K562 (cell line): ENCODE measurements at regions not wholly inside any gene's neighbourhood (a gene's known extent, or its start where the extent isn't known, plus 50 kb on each side); places are given as distances from the start of the nearest gene placed in this dataset.

Experiments
- ATAC-seq: fragments of 200-7000 bp; cut with Tn5 transposase; 3 replicates; pipeline ENCODE4 v1.9.1; 2020; ENCODE audit warnings: moderate library complexity
- BruUV-seq: library from RNA; stranded (reverse); fragments of 400-500 nt; replicated peaks from 2 replicates; lab custom pipeline; 2021; lab: Mats Ljungman, UMichigan
- CTCF ChIA-PET: fragments of 300-600 bp; formaldehyde crosslinking; extraction: SDS; loops from one replicate; lab custom pipeline; 2021; ENCODE audit warnings: low intra/inter-chr PET ratio; lab: Yijun Ruan, JAX
- POLR2A ChIA-PET: fragments of 300-600, 350-650 bp; sonication (Branson Sonifier 250); formaldehyde crosslinking; extraction: SDS; loops from one replicate; lab custom pipeline; 2021; ENCODE audit warnings: antibody characterized with exemption, inconsistent platforms; lab: Yijun Ruan, JAX
- DNase-seq, 4 experiments: peaks; one replicate each; pipeline versions ENCODE4 v3.0.0 to v3.0.0-alpha.2; 2011 to 2018; ENCODE audit warnings: low spot score in 3 of 4, mixed read lengths in 3 of 4; ENCODE audit errors: extremely low read depth in 1 of 4
- FAIRE-seq: peaks from 2 replicates; lab custom pipeline; 2011; peaks lifted over from hg19 to GRCh38; lab: Jason Lieb, UNC
- H2AFZ ChIP-seq: 2 replicates; pipeline ENCODE4 v1.6.0; 2011; ENCODE audit warnings: low read depth, low read length, control low read depth, inconsistent platforms
- H3K27ac ChIP-seq: fragments of 200-600 bp; 3 replicates; pipeline ENCODE4 v1.8.0; 2011; ENCODE audit warnings: low read depth, mild to moderate bottlenecking, control low read depth, inconsistent platforms, low read length, moderate library complexity, mixed read lengths; ENCODE audit errors: extremely low read depth
- H3K27me3 ChIP-seq, 2 experiments: fragments of 300-600 bp in 1 of 2; 2 replicates in 1 of 2; 3 replicates in 1 of 2; pipeline versions ENCODE4 v1.6.0 to v1.8.0; 2011; ENCODE audit warnings: inconsistent platforms in 2 of 2, low read length in 2 of 2, mild to moderate bottlenecking in 1 of 2, mixed read lengths in 1 of 2, moderate library complexity in 1 of 2; ENCODE audit not compliant: control insufficient read depth in 2 of 2, insufficient read depth in 2 of 2
- H3K36me3 ChIP-seq: fragments of 300-600 bp; 3 replicates; pipeline ENCODE4 v1.8.0; 2011; ENCODE audit warnings: mild to moderate bottlenecking, low read length, inconsistent platforms; ENCODE audit not compliant: control insufficient read depth, insufficient read depth
- H3K4me1 ChIP-seq, 2 experiments: fragments of 200-600 bp in 1 of 2; replicated peaks in 1 of 2; 2 replicates in 1 of 2; 3 replicates in 1 of 2; pipeline versions ENCODE4 v1.5.1 to v1.8.0; 2011; ENCODE audit warnings: inconsistent platforms in 2 of 2, low read length in 2 of 2, mild to moderate bottlenecking in 1 of 2, mixed read lengths in 1 of 2, moderate library complexity in 1 of 2; ENCODE audit not compliant: control insufficient read depth in 2 of 2, insufficient read depth in 2 of 2
- H3K4me2 ChIP-seq: 2 replicates; pipeline ENCODE4 v1.6.1; 2011; ENCODE audit warnings: low read length, control low read depth, inconsistent platforms, mixed read lengths; ENCODE audit not compliant: insufficient read depth
- H3K4me3 ChIP-seq: fragments of 200-600 bp; sonication (generic), shearing (Covaris generic); 2 replicates; pipeline ENCODE4 v1.5.1; 2016; ENCODE audit warnings: control low read depth, inconsistent platforms
- H3K79me2 ChIP-seq: fragments of 200-600 bp; 3 replicates; pipeline ENCODE4 v1.8.0; 2011; ENCODE audit warnings: low read length, inconsistent platforms; ENCODE audit not compliant: control insufficient read depth, insufficient read depth
- H3K9ac ChIP-seq, 2 experiments: 2 replicates each; pipeline versions ENCODE4 v1.6.0 to v1.6.1; 2011; ENCODE audit warnings: low read depth in 2 of 2, low read length in 2 of 2, control low read depth in 1 of 2, inconsistent platforms in 1 of 2, mild to moderate bottlenecking in 1 of 2, mixed read lengths in 1 of 2; ENCODE audit not compliant: insufficient read depth in 1 of 2
- H3K9me1 ChIP-seq: one replicate; pipeline ENCODE4 v1.6.0; 2011; ENCODE audit warnings: inconsistent platforms, mild to moderate bottlenecking, low read length, moderate library complexity; ENCODE audit not compliant: control insufficient read depth, insufficient read depth
- H3K9me3 ChIP-seq: replicated peaks from 2 replicates; pipeline ENCODE4 v1.5.1; 2011; ENCODE audit warnings: low read depth, low read length, inconsistent platforms; ENCODE audit not compliant: control insufficient read depth, insufficient read depth
- H4K20me1 ChIP-seq: replicated peaks from 2 replicates; pipeline ENCODE4 v1.6.1; 2011; ENCODE audit warnings: low read length, inconsistent platforms, mixed read lengths; ENCODE audit not compliant: control insufficient read depth, insufficient read depth
- BCOR ChIP-seq: fragments of 450-650 bp; IDR thresholded peaks from 2 replicates; pipeline ENCODE4 v1.6.1; 2016
- DPF2 ChIP-seq: fragments of 450-650 bp; IDR thresholded peaks from 2 replicates; pipeline ENCODE4 v1.6.1; 2016
- ELF2 ChIP-seq: fragments of 250-450 bp; sonication (Bioruptor Pico); IDR thresholded peaks from 2 replicates; pipeline ENCODE4 v1.5.0; 2021; ENCODE audit warnings: mild to moderate bottlenecking
- EZH2 ChIP-seq: IDR thresholded peaks from 2 replicates; pipeline ENCODE4 v1.6.1; 2012; ENCODE audit warnings: low read depth, mild to moderate bottlenecking, inconsistent platforms, low read length, borderline replicate concordance
- FOXA1 ChIP-seq: fragments of 450-650 bp; IDR thresholded peaks from 2 replicates; pipeline ENCODE4 v1.6.1; 2016; ENCODE audit warnings: mild to moderate bottlenecking, borderline replicate concordance
- HLTF ChIP-seq: fragments of 450-650 bp; IDR thresholded peaks from 2 replicates; pipeline ENCODE4 v1.6.1; 2016
- HMGN3 ChIP-seq: IDR thresholded peaks from 2 replicates; pipeline ENCODE4 v1.6.1; 2011; ENCODE audit warnings: borderline replicate concordance, low read depth, mild to moderate bottlenecking, mixed read lengths, low read length; ENCODE audit not compliant: insufficient read length; ENCODE audit errors: extremely low read depth
- HMGXB4 ChIP-seq: sonication (generic); formaldehyde crosslinking; IDR thresholded peaks from 2 replicates; pipeline ENCODE4 v1.8.1; 2023; ENCODE audit warnings: mild to moderate bottlenecking, missing genetic modification reagents
- KAT7 ChIP-seq: sonication (generic); formaldehyde crosslinking; IDR thresholded peaks from 2 replicates; pipeline ENCODE4 v1.8.0; 2022; ENCODE audit warnings: missing genetic modification reagents, mild to moderate bottlenecking, borderline replicate concordance
- KDM4B ChIP-seq, 2 experiments: fragments of 450-650 bp in 1 of 2; sonication (generic) in 1 of 2; IDR thresholded peaks; 2 replicates each; pipeline ENCODE4 v1.6.1; 2016 to 2017; ENCODE audit warnings: borderline replicate concordance in 2 of 2, antibody characterized with exemption in 1 of 2, low read depth in 1 of 2, mild to moderate bottlenecking in 1 of 2
- NR2F6 ChIP-seq: fragments of 450-650 bp; formaldehyde crosslinking; IDR thresholded peaks from 2 replicates; pipeline ENCODE4 v1.4.0; 2020; ENCODE audit warnings: mild to moderate bottlenecking
- ZNF384 ChIP-seq: IDR thresholded peaks from 2 replicates; pipeline ENCODE4 v1.6.1; 2012; ENCODE audit warnings: low read depth, low read length, improper control_type of control experiment
- ZNF507 ChIP-seq: conservative IDR thresholded peaks from 2 replicates; pipeline ENCODE4 v1.6.1; 2017; ENCODE audit warnings: missing genetic modification characterization, missing compliant biosample characterization
- WGBS: fragments of 100-300 bp; shearing (Covaris generic); methylation state at CpG from one replicate; pipeline ENCODE4 v1.1.6; 2016; ENCODE audit warnings: low coverage, mixed read lengths; ENCODE audit not compliant: insufficient coverage; ENCODE audit errors: missing lambda C conversion rate; 5-methylcytosine and 5-hydroxymethylcytosine counted together
- in situ Hi-C: fragments of 300-500 bp; cut with MboI; formaldehyde crosslinking; loops from 4 replicates; pipeline ENCODE4 v1.15.0; 2018; ENCODE audit warnings: inconsistent platforms, mixed read lengths
- intact Hi-C: fragments of 100-400 bp; cut with micrococcal nuclease; formaldehyde crosslinking; loops from 2 replicates; pipeline ENCODE4 v1.14.2; 2022

GRCh38 chr7:115274-115911 is 77.0 kb upstream of the FAM20C start:
- no peaks in the 10 kb centered on the region for H3K79me2 ChIP-seq
- in situ Hi-C loops: loop anchor here (5.0 kb wide), 1 partner anchor 67 kb away; no protein-coding TSS in a partner anchor
- ChIA-PET CTCF (no interaction called here), POLR2A (no interaction called here)
- no peak overlapping the region for H3K4me2 ChIP-seq
- WGBS: 2% methylated on average over 12 of the region's 12 CpGs
- H3K4me1 ChIP-seq: peaks cover 0 to 11% of the 10 kb centered on the region in 2 experiments; a peak in 1 of 5 replicates
- DNase-seq (no peak), ATAC-seq (no peak), FAIRE-seq (no peak)
- BruUV-seq: no TSS peak
- H3K4me3 ChIP-seq: no peak overlapping the region
- no peak overlapping the region for H2AFZ ChIP-seq
- intact Hi-C loops: no loop called here
- no peak overlapping the region for H3K9ac ChIP-seq
- no peak for TF ChIP-seq DPF2
- TF ChIP-seq EZH2: no peak
- TF ChIP-seq HMGN3: no peak
- TF ChIP-seq ZNF384: no peak
- TF ChIP-seq ELF2 (CRISPR knock-in tag): no peak
- no peak for TF ChIP-seq KAT7 (CRISPR knock-in tag)
- TF ChIP-seq FOXA1: no peak
- TF ChIP-seq KDM4B (IDR thresholded peaks at IDR 0.05; ENCODE audit: borderline replicate concordance in 2 of 2, low read depth in 1 of 2): no peak
- TF ChIP-seq NR2F6: no peak
- TF ChIP-seq HLTF: no peak
- TF ChIP-seq HMGXB4 (CRISPR knock-in tag): no peak
- TF ChIP-seq BCOR: no peak
- no peak for TF ChIP-seq ZNF507
- peaks cover 3% of the 10 kb centered on the region; the same call in 1 of the 2 replicates for H3K9me3 ChIP-seq
- H4K20me1 ChIP-seq: peaks cover 7% of the 10 kb centered on the region; the same call in 1 of the 2 replicates
- H3K9me1 ChIP-seq: no peaks in the 10 kb centered on the region
- no peak overlapping the region for H3K27ac ChIP-seq
- no peaks in the 10 kb centered on the region for H3K36me3 ChIP-seq
- peaks cover 55 to 66% of the 10 kb centered on the region in 2 experiments for H3K27me3 ChIP-seq
